DMS53 (cell line): ENCODE measurements at regions not wholly inside any gene's neighbourhood (a gene's known extent, or its start where the extent isn't known, plus 50 kb on each side); places are given as distances from the start of the nearest gene placed in this dataset.

Experiments
- DNase-seq: peaks from one replicate; lab custom pipeline; 2025; lab: John Stamatoyannopoulos, UW

- no peak for DNase-seq
Measured at GRCh38 chr2:64338910-64339500, 115.0 kb upstream of the LGALSL start.

DNA sequence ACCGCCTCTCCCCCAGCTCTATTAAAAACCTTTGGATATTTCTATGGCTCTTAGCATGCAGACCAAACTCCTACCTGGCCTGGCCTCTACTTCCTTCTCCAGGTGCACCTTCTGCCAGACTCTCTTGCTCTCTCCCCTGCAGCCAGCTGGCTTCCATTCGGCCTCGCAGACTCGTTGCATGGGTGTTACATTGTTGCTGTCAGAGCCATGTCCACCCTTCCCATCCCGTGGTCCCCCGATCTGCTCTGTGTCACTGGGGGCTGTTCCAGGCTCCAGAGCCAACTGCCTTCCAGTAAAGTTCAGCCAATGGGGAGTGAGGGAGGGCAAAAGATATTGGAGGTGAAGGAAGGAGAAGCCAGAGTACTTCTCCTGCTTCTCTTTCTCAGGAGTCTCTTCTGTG is 112.5 kb upstream of the LGALSL start:
- DNase-seq = no peak

DNA sequence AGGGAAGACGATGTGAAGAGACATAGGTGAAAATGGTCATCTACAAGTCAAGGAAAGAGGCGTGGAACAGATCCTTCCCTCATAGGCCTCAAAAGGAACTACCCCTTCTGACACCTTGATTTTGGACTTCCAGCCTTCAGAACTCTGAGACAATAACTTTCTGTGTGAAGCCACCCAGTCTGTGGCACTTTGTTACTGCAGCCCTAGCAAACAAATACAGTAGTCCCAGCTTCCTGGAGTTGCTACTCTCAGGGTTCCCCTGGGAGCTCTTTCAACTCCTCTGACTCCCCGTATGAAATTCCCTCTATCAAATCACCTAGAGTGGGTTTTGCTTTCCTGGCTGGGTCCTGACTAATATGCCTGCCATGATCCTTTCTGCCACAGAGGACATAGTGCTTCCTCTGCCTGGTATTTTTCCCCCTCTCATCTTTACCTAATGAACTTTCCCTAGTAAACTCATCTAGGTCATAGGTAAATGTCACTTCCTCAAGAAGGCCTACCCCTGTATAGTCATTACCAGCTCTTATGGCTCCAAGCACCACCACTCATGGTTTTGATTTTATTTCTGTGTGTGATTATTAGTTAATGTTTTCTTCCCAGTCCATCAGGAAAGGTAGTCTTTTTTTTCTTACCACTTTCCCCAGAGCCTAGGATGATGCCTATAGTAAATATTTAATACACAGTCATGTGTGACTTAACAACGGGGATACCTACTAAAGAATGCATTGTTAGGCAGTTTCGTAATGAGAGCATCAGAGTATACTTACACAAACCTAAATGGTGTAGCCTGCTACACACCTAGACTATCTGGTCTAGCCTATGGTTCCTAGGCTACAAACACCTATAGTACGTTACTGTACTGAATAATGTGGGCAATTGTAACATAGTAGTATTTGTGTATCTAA is 111.5 kb upstream of the LGALSL start:
- no peak for DNase-seq

DNA sequence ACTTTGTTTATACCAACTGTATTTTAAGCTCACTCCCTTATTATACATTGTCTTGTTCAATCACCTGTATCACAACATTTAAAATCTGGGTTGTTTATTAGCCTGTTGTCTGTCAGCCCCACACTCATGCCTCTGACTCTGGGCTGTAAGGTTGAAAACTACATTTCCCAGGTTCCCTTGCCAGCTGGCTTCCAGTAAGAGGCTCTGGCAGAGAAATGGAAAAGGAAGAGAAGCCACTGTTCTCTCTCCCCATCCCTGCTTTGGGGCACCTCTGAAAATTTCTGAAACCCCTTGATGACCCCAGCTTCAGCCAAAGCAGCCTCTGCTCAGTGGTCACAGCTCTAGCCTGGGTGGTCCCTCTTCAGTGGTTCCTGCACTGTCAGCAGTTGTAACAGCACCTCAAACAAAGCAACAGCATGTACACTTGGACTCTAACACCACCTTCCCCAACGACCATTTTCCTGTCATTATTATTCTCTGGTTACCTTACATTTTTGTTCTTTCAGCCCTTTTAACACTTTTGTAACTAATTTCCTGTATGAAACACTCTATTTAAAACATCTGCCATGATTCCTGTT is 108.9 kb upstream of the LGALSL start:
- no peak for DNase-seq

DNA sequence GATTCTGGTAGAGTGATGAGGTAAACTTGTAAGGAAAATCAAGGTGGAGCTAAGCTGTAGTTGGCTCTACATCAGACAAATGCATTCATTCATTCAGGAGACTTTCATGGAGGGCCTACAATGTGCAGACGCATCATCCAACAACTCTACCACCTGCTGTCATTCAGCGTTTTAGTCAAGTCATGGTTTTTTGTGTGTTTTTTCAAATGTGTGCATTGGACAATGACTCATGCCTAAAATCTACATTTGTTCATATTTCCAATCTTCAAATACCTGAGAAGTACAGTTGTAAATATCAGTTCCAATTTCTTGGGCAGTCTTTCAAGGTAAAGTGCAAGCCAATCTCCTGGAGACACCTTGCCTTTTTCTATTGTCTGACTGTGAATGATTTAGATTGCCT is 108.0 kb upstream of the LGALSL start:
- DNase-seq = peak; percentile 28

- DNase-seq = no peak
Measured at GRCh38 chr2:64348386-64349130, 105.4 kb upstream of the LGALSL start.

DNA sequence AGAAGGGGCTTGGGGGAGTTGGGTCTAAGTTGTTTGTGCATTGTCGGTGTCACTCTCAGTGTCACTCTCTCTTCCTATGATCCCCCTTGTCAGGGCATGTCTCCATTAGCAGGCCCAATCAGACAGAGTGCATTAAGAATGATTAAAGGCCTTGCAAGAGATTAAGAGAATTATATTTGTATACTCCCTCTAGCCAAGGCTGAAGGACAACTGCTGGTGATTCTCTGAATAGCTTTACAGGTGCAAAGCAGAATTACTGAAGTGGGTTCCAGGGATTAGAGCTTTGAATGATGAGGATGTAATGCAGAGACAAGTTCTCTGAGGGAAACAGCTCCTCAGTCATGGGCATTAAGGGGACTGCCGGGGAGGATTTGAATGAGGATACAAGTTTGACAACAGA is 104.8 kb upstream of the LGALSL start:
- no peak for DNase-seq

GRCh38 chr2:64350996-64351395 is 103.0 kb upstream of the LGALSL start:
- peak; percentile 40 for DNase-seq

- peak; percentile 90 for DNase-seq
Measured at GRCh38 chr2:64352292-64352691, 101.7 kb upstream of the LGALSL start.

GRCh38 chr2:64354857-64355680 is 98.9 kb upstream of the LGALSL start:
- peak; percentile 17 for DNase-seq

DNA sequence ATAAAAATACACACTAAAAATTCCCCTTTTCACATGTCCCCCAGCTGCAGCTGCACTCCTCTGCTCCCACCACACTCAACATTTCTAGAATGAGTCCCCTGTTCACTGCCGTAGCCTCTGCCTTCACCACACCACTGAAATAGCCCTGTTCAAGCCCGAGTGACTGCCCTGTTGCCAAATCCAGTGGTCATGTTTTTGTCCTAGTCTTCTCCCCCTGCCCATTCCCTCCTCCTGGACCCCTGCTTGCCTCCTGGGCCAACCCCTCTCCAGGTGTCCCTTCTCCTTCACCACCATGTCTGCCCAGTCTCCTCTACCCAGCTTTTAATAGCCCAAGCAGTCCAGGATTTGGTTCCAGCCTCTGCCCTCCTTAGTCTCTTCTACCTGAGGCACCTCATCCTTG is 97.1 kb upstream of the LGALSL start:
- DNase-seq = no peak

GRCh38 chr2:64359171-64359891 is 94.6 kb upstream of the LGALSL start:
- DNase-seq = no peak

DNA sequence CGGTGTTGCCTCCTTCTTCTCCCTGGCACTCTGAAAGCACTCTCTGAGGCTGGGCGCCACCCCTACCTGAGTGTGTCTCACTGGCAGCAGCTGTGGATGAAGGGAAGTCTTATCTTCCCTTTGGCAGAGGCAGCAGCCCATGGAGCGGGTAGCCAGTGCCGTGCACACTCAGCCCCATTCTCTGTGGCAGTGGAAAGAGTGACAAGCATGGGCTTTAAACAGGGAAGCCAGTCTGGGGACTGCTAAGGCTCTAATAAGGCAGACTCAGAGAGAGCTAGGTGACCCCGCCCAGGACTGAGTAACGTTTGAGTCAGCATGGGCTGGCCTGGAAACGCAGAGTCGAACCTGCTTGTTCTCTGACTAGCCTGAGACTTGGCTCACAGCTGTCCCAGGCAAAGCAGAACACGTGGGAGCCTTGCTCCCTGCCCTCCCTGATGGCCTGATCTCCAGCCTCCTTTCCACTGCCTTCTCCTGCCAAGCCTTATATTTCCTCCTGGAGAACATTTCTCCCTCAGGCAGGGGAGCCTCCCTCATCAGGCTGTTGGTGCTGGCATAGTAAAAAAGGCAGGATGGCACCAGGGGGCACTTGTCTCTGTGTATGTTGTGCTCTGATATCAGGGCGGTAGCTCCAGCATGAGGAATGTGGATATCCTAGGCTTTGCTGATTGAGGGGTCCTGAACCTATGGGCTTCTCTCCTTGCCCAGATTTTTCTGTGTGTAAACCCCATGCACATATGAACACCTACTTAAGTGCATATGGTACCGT is 93.9 kb upstream of the LGALSL start:
- DNase-seq = no peak

GRCh38 chr2:64361151-64361938 is 92.6 kb upstream of the LGALSL start:
- DNase-seq = no peak

GRCh38 chr2:64362562-64363026 is 91.4 kb upstream of the LGALSL start:
- DNase-seq = no peak

- DNase-seq = no peak
Measured at GRCh38 chr2:64363140-64363539, 90.8 kb upstream of the LGALSL start.

- no peak for DNase-seq
Measured at GRCh38 chr2:64363848-64364247, 90.1 kb upstream of the LGALSL start.

- no peak for DNase-seq
Measured at GRCh38 chr2:64367444-64368232, 86.3 kb upstream of the LGALSL start.
